Fibroblast of lung (primary cell): ENCODE measurements at regions not wholly inside any gene's neighbourhood (a gene's known extent, or its start where the extent isn't known, plus 50 kb on each side); places are given as distances from the start of the nearest gene placed in this dataset.
A peak's percentile ranks its signal among the peaks of the same experiment; 100 is the strongest.

ENCODE experiments used
- DNase-seq, 2 donors: peaks; one replicate each; pipeline versions ENCODE4 v3.0.0 to v3.0.0-alpha.2; 2010; ENCODE audit warnings: low read depth in 2 of 2
- H2AFZ ChIP-seq: 2 replicates; pipeline ENCODE4 v1.5.1; 2012; ENCODE audit warnings: low read length, control low read depth, inconsistent platforms
- H3K27ac ChIP-seq: 2 replicates; pipeline ENCODE4 v1.5.1; 2011; ENCODE audit warnings: low read length, control low read depth; ENCODE audit not compliant: insufficient read depth
- H3K27me3 ChIP-seq: 2 replicates; pipeline ENCODE4 v1.5.1; 2011; ENCODE audit warnings: mild to moderate bottlenecking, low read length; ENCODE audit not compliant: control insufficient read depth, insufficient read depth
- H3K36me3 ChIP-seq: 2 replicates; pipeline ENCODE4 v1.5.1; 2011; ENCODE audit warnings: low read length; ENCODE audit not compliant: control insufficient read depth, insufficient read depth
- H3K4me1 ChIP-seq: 2 replicates; pipeline ENCODE4 v1.5.1; 2011; ENCODE audit warnings: low read length; ENCODE audit not compliant: control insufficient read depth, insufficient read depth; ENCODE audit errors: extremely low read depth
- H3K4me2 ChIP-seq: 2 replicates; pipeline ENCODE4 v1.5.1; 2011; ENCODE audit warnings: low read length, control low read depth; ENCODE audit not compliant: insufficient read depth; ENCODE audit errors: extremely low read depth
- H3K4me3 ChIP-seq, 4 experiments: fragments of 200-600 bp in 1 of 4; sonication (generic) in 1 of 4; replicated peaks in 1 of 4; 2 replicates each; pipeline ENCODE4 v1.5.1; 2011 to 2016; ENCODE audit warnings: low read length in 4 of 4, low read depth in 3 of 4, mild to moderate bottlenecking in 3 of 4, control low read depth in 2 of 4, inconsistent platforms in 1 of 4, mixed read lengths in 1 of 4; ENCODE audit not compliant: insufficient read depth in 1 of 4; ENCODE audit errors: control extremely low read depth in 1 of 4
- H3K79me2 ChIP-seq: 2 replicates; pipeline ENCODE4 v1.5.1; 2012; ENCODE audit warnings: mild to moderate bottlenecking, low read length, inconsistent platforms; ENCODE audit not compliant: control insufficient read depth, insufficient read depth
- H3K9ac ChIP-seq: 2 replicates; pipeline ENCODE4 v1.5.1; 2011; ENCODE audit warnings: mild to moderate bottlenecking, low read length, control low read depth; ENCODE audit not compliant: insufficient read depth
- H3K9me3 ChIP-seq: 2 replicates; pipeline ENCODE4 v1.5.1; 2012; ENCODE audit warnings: low read depth, low read length; ENCODE audit not compliant: control insufficient read depth, insufficient read depth
- H4K20me1 ChIP-seq: 2 replicates; pipeline ENCODE4 v1.5.1; 2011; ENCODE audit warnings: low read length; ENCODE audit not compliant: control insufficient read depth, insufficient read depth; ENCODE audit errors: extremely low read depth
- EZH2 ChIP-seq: IDR thresholded peaks from 2 replicates; pipeline ENCODE4 v1.5.1; 2012; ENCODE audit warnings: low read length, control low read depth, mild to moderate bottlenecking; ENCODE audit errors: missing control alignments
- TF ChIP-seq, protein P1 (sequence below), 2 donors: IDR thresholded peaks in 1 of 2; conservative IDR thresholded peaks in 1 of 2; 1 replicate in 1 of 2; 2 replicates in 1 of 2; pipeline ENCODE4 v1.5.1; 2011 to 2012; ENCODE audit warnings: low read length in 2 of 2, control low read depth in 1 of 2, inconsistent platforms in 1 of 2, low read depth in 1 of 2, mild to moderate bottlenecking in 1 of 2

DNA sequence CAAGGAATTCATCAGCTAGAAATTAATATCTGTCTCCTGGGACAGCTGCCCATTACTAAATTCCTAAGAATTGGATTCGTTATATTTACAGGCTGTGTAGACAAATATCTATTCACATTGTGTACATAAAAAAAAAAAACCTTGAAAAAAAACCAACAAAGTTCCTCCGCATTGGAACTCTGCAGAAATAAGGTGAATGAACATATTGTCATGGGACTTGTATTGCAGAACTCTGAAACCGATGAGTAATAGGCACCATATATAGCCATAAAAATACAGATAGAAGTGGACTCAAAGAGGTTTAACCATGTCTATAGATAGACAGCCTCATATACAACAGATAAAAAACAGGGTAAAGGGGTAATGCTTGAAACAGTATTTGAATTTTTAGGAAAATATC, 909.9 kb upstream of the CHAC2 start:
- Histone ChIP-seq H3K4me2 (no peak overlapping the region), H3K9me3 (no peaks in the 10 kb centered on the region), H3K36me3 (no peaks in the 10 kb centered on the region), H3K27me3 (no peaks in the 10 kb centered on the region), H2AFZ (no peak overlapping the region), H3K4me3 (no peak overlapping the region), H3K4me1 (no peaks in the 10 kb centered on the region), H3K27ac (no peak overlapping the region), H4K20me1 (no peaks in the 10 kb centered on the region), H3K9ac (no peak overlapping the region), H3K79me2 (no peaks in the 10 kb centered on the region)
- TF ChIP-seq EZH2 = no peak
- TF ChIP-seq, protein P1, sequence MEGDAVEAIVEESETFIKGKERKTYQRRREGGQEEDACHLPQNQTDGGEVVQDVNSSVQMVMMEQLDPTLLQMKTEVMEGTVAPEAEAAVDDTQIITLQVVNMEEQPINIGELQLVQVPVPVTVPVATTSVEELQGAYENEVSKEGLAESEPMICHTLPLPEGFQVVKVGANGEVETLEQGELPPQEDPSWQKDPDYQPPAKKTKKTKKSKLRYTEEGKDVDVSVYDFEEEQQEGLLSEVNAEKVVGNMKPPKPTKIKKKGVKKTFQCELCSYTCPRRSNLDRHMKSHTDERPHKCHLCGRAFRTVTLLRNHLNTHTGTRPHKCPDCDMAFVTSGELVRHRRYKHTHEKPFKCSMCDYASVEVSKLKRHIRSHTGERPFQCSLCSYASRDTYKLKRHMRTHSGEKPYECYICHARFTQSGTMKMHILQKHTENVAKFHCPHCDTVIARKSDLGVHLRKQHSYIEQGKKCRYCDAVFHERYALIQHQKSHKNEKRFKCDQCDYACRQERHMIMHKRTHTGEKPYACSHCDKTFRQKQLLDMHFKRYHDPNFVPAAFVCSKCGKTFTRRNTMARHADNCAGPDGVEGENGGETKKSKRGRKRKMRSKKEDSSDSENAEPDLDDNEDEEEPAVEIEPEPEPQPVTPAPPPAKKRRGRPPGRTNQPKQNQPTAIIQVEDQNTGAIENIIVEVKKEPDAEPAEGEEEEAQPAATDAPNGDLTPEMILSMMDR (conservative IDR thresholded peaks at IDR 0.05 in 1 of 2, IDR thresholded peaks at IDR 0.05 in 1 of 2; ENCODE audit: low read depth in 1 of 2, low read length in 2 of 2) = no peak
- DNase-seq = no peak

DNA sequence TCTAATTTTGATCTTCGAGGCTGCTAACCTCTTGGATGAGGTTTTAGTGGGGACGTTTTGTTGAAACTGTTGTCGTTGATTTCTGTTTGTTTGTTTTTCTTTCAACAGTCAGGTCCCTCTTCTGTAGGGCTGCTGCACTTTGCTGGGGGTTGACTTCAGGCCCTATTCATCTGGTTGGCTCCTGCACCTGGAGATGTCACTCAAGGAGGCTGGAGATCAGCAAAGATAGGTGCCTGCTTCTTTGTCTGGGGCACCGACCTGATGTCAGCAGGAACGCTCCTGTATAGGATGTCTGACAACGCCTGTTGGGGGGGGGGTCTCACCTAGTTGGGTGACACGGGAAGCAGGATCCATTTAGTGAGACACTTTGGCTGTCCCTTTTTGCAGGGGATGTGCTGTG, 915.6 kb upstream of the CHAC2 start:
- H3K9me3 ChIP-seq = no peaks in the 10 kb centered on the region
- TF ChIP-seq EZH2 = no peak
- TF ChIP-seq, protein P1 (conservative IDR thresholded peaks at IDR 0.05 in 1 of 2, IDR thresholded peaks at IDR 0.05 in 1 of 2; ENCODE audit: low read depth in 1 of 2, low read length in 2 of 2) = no peak

DNA sequence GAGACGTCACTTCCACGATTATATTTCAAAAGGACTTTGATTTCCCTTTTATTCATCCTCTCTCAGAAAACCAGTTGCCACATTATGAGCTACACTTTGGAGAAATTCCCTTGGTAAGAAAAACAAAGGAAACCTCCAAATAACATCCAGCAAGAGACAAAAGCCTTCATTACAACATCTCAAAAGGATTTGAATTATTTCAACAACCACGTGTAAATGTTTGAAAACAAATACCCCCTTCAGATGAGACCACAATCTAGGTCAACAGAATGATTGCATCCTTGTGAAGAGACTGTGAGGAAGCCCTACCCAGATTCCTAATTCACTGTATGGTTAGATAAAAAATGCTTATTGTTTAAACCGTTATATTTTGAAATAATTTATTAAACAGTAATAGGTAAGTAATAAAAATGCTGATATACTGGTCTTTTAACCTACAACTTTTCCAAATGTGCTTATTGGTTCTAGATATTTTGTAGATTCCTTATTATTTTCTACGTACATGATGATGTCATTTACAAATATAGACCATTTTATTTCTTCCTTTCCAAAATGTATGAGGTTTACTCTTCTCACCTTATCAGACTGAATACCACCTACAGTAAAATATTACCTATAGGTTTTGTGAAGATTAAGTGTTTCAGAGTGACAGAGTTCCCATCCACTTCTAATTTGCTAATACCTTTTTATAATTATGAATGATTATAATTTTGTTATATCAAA, 922.7 kb upstream of the CHAC2 start:
- Histone ChIP-seq H3K4me2 (no peak overlapping the region), H3K9ac (no peak overlapping the region), H2AFZ (no peak overlapping the region), H3K36me3 (no peaks in the 10 kb centered on the region), H4K20me1 (no peaks in the 10 kb centered on the region), H3K4me3 (no peak overlapping the region), H3K27ac (no peak overlapping the region), H3K79me2 (no peaks in the 10 kb centered on the region), H3K4me1 (no peaks in the 10 kb centered on the region), H3K27me3 (no peaks in the 10 kb centered on the region), H3K9me3 (no peaks in the 10 kb centered on the region)
- TF ChIP-seq EZH2 = no peak
- TF ChIP-seq, protein P1 (conservative IDR thresholded peaks at IDR 0.05 in 1 of 2, IDR thresholded peaks at IDR 0.05 in 1 of 2; ENCODE audit: low read depth in 1 of 2, low read length in 2 of 2) = no peak
- DNase-seq = peak in 1 of 2 donors; percentile 51

More for the DNA sequence above, 915.6 kb upstream of the CHAC2 start:
- H3K4me1 ChIP-seq = no peaks in the 10 kb centered on the region
- no peaks in the 10 kb centered on the region for H3K27me3 ChIP-seq
- no peak overlapping the region for H3K9ac ChIP-seq
- no peaks in the 10 kb centered on the region for H3K36me3 ChIP-seq
- H4K20me1 ChIP-seq = no peaks in the 10 kb centered on the region
- no peak overlapping the region for H3K4me3 ChIP-seq
- no peak for DNase-seq
- H2AFZ ChIP-seq = no peak overlapping the region
- no peaks in the 10 kb centered on the region for H3K79me2 ChIP-seq
- no peak overlapping the region for H3K4me2 ChIP-seq
- no peak overlapping the region for H3K27ac ChIP-seq
